ENCODE measurements at regions not wholly inside any gene's neighbourhood (a gene's known extent, or its start where the extent isn't known, plus 50 kb on each side); places are given as distances from the start of the nearest gene placed in this dataset.

DNA sequence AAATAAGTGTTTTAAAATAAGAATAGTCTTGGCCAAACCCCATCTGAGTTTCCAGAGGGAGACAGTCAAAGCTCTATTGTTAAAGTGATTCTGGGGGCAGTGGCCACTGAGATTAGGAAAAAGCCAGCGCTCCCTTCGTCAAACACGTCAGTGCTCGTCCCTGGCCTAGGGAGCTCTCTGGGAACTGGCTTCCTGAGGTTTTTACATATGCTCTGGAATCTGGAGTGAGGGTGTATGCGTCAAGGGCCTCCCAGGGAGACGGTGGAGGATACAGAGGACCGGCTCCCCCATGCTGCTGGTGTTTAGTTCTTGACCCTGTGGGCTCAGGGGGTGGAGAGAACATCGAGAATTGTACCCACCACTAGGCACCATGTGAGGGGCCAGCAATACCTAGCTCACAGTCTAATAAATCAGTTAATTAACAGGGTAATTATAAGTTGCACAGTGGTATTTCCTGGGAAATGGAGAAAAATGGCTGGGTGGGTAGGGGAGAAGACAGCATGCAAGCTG is 87.0 kb downstream of the SLC25A47 start:
- TF ChIP-seq CTCF (IDR thresholded peaks at IDR 0.05; ENCODE audit: low read depth, low read length, poor library complexity, severe bottlenecking) (no peak), EZH2phosphoT487 (IDR thresholded peaks at IDR 0.05; ENCODE audit: borderline replicate concordance, low read length) (no peak)

Measured in DOHH2 (cell line).